Upper lobe of left lung (tissue), 4 donors: ENCODE measurements at regions not wholly inside any gene's neighbourhood (a gene's known extent, or its start where the extent isn't known, plus 50 kb on each side); places are given as distances from the start of the nearest gene placed in this dataset.

Source experiments
- POLR2A ChIP-seq, 4 donors: fragments of 450-650 bp; IDR thresholded peaks; one replicate each; pipeline ENCODE4 v1.5.1; 2016 to 2017; ENCODE audit warnings: antibody characterized with exemption in 4 of 4, mild to moderate bottlenecking in 2 of 4
- POLR2AphosphoS5 ChIP-seq, 2 donors: sonication (generic); formaldehyde crosslinking; IDR thresholded peaks; one replicate each; pipeline ENCODE4 v1.5.1; 2017; ENCODE audit warnings: antibody characterized with exemption in 2 of 2
- TF ChIP-seq, protein P1 (sequence below), 6 experiments: fragments of 450-650 bp in 4 of 6; fragments of 200-600 bp in 2 of 6; sonication (generic) in 2 of 6; IDR thresholded peaks; one replicate each; pipeline ENCODE4 v1.5.1; 2016 to 2019; ENCODE audit warnings: antibody characterized with exemption in 6 of 6

DNA sequence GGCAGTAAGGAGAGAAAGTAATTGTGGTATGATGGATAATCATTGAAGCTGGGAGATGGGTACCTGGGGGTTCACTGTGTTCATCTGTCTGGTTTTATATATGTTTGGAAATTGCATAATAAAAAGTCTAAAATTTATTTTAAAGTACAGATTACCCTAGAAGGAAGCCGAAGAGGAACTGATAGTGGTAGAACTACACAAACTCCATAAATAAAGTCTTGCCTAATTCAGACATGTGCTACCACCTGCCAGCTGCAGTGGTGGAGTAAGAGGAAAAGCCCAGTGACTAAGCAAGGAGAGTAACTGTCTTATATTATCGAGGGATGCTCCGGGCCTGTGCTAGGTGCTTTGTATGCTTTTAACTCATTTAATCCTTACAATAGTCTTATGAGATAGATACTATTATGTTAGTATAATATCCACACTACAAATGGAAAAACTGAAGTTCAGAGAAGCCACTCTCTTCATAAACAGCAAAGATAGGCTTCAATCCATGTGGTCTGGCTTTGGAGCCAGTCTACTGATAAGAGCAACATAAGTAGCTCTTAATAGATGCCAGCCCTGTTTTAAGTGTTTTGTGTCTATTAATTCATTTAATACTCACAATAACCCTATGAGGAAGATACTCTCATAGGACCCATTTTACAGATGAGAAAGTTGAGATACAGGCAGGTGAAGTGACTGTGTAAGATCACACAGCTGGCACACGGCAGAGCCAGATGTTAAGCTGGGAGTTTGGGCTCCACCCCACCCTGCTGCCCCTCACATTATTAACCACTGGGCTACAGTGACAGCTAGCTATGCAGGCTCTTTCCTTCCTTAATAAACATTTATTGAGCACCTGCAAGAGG, 56.8 kb upstream of the HNRNPU start:
- TF ChIP-seq POLR2A (IDR thresholded peaks at IDR 0.05) (no peak), POLR2AphosphoS5 (IDR thresholded peaks at IDR 0.05) (no peak)
- TF ChIP-seq, protein P1, sequence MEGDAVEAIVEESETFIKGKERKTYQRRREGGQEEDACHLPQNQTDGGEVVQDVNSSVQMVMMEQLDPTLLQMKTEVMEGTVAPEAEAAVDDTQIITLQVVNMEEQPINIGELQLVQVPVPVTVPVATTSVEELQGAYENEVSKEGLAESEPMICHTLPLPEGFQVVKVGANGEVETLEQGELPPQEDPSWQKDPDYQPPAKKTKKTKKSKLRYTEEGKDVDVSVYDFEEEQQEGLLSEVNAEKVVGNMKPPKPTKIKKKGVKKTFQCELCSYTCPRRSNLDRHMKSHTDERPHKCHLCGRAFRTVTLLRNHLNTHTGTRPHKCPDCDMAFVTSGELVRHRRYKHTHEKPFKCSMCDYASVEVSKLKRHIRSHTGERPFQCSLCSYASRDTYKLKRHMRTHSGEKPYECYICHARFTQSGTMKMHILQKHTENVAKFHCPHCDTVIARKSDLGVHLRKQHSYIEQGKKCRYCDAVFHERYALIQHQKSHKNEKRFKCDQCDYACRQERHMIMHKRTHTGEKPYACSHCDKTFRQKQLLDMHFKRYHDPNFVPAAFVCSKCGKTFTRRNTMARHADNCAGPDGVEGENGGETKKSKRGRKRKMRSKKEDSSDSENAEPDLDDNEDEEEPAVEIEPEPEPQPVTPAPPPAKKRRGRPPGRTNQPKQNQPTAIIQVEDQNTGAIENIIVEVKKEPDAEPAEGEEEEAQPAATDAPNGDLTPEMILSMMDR (IDR thresholded peaks at IDR 0.05): no peak
